OCI-M2 (cell line): ENCODE measurements at regions not wholly inside any gene's neighbourhood (a gene's known extent, or its start where the extent isn't known, plus 50 kb on each side); places are given as distances from the start of the nearest gene placed in this dataset.
"Not testable (repeated sequence)": the region's sequence is repeated elsewhere in the genome, so short reads cannot be mapped to it uniquely, and the experiment has no call there.

Experiments used
- DNase-seq: peaks from one replicate; lab custom pipeline; 2025; ENCODE audit not compliant: unreplicated experiment; lab: John Stamatoyannopoulos, UW

DNA sequence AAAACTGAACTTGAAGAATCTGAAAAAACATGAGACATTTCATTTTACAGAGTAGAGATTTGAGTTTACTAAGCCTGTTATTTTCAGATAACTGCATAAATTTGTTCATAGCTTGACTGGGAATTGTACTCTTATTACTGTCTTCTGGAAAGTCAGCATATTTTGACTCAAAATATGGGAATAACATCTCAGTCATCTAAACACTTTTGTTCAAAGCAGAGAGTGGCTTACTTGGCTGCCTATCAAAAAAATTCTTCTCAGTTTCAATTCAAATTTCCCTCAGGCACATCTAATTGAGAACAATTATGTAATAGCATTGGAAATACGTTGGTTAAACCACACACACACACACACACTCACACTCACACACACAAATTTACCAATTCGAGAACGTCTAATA is 384.6 kb downstream of the ARL4A start:
- DNase-seq, result no peak

DNA sequence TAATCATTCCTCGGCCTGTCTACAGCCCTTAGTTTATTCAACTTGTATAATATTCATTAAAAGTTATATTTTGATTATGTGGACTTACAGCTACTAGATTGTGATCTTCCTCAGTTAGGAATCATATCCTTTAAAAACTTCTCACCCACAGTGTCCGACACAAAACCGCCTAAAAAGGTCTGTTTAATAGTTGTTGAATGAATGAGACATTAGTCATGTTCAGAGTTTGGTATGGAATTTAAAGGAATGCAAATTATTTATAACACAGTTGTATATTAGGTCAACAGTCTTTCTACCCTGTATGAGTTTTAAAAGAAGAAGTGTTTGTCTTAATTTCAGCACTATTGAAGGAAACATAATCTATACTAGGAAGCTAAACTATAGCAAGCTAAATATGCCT is 390.0 kb downstream of the ARL4A start:
- no peak for DNase-seq

DNA sequence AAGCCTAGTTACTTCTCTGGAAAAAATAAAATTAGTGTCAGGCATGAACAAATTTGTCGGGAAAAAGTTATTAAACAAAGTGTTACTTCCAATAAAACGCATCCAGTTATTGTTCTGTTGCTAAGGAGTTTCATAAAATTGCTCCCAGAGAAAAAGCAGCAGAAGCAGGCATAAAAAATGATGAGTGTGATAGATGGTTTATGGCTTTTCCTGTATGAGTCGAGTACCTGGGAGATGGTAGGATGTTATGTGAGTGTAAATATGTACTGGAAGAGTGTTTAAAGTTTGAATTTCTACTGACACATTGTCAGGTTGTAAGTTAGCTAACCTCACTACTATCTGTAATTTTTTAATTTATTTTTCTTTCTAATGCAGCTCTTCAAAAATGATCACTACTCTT is 390.7 kb downstream of the ARL4A start:
- DNase-seq, result no peak

DNA sequence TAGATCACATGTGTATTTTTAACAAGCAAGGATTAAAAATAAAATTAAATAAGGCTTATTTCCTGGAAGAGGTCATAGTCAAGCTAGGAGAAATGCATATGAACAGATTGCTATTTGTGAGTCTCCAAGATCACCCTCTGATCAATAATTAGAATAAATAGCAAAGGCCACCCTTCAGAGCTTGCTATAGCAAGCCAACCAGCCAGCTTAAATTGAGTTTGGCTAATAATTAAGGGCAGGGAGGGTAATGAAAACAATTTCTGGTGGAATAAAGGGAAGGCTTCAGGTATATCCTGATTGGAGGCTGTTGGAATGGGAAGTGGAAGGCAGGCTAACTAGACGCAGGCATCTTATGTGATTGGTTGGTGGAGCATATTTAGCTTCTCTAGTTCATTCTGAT is 403.5 kb downstream of the ARL4A start:
- DNase-seq, result no peak

DNA sequence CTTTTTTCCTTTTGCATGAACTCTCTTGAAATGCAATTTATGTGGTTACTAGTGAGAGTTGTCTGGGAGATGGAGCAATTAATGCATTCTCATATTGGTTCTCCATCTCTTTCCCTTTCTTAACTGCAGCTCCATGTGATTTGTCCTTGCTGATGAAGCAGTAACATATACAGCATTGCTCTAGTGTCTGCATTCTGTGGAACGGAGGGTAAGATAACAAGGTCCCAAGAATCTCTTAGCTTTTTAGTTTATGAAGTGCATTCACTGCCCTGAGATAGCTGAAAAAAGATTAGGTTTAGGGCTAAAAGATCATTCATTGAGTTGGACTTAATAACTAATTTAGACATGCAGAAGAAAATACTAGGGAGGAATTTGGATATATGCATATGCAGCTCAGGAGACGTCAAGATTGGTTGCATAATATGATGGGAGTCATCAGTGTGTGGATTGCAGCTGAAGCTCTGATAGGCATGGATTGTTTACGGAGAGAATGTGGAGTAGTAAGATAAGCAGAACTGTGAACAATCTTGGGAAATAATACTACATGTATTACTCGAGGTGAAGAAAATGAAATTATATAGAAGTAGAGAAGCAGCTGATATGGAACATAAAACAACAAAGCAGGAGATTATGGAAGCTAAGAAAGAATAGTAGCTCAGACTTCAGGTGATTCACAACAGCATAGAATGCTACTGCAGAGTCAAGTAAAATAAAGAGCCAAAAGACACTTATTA is 404.7 kb downstream of the ARL4A start:
- DNase-seq, result no peak

DNA sequence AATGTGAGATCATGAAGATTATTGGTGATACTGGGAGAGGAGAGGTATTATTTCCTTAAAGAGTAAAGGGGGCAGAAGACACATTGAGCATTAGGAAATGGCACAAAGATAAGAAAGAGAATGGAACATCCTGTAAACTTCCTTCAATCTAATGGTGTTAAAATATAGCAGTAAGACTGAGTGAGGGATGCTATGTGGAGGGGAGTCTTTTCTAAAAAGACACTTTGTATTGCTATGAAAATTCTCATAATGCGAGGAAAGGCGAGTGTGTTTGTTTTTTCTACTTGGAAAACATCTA is 405.2 kb downstream of the ARL4A start:
- DNase-seq, result no peak

DNA sequence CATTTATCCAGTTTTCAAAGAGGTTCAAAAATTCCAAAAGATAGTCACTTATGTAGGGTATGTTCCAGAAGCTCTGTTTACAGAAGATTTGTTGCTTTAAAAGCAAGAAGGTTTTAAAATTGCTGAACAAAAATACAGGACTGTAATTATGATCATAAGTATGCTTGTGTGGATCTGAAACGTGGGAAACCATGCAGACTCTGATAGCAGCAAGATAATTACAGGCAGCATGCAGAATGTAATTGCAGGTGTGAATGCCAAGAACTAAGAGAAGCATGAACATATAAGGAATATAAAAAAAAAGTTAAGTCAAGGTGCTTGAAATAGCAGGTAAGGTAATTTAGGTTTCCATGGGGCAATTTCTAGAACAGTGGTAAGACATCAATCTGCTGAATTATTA is 405.7 kb downstream of the ARL4A start:
- DNase-seq, result no peak

DNA sequence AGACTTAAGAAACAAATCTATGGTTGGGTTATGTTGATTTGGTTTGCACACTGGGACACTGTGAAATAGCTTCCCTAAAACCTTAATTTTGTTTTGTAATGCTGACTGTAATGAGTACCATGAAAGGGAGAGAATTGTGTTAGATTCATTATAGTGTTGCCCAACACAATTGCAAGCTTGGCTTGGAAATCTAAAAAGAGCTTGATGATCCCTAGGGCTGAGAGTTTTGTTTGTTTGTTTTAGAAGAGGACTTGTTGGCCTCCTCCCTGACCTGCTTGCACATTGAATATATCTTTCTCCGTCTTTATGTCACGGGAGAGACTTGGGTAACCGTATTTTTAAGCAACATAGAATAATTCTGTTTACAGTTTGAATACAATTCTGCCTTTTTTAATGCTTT is 410.1 kb downstream of the ARL4A start:
- DNase-seq, result no peak

DNA sequence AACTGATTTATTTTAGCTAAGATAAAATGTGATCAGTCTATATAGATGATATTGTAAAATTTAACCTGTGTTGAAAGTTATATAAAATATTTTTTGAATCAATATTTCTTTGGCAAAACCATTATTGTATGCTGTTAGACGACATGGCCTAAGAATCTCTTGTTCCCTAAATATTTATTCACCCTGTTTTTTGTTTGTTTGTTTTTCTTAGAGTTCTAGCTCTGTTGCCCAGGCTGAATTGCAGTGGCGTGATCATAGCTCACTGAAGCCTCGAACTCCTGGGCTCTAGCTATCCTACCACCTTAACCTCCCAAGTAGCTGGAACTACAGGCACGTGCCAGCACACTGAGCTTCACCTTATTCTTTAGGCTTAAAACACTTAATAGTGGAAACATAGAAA is 410.7 kb downstream of the ARL4A start:
- DNase-seq, result no peak

DNA sequence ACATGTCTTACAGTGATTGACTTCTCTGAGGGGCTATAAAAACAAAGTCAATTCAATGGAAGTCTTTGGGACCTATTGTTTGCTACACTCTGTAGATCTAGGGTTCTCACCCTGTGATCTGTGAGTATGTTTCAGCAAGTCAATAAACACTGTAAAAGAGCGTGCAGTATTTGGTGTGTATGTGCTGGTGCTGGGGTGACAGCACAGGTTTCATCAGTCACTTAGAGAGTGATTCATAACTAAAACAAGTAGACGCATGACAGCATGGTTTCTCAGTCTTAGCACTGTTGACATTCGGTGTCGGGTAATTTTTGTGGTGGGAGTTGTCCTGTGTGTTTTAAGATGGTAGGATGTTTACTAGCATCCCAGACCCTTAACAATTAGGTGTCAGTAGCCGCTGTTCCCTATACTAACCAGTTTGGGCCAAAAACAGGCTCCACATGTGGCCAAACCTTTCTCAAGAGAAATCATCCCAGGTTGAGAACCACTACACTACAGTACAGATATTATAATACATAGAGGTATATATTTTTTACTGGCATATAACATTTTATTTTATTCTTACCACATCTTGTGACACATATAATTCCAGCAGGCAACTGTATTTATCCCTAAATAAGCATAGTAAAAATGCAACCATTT is 411.8 kb downstream of the ARL4A start:
- no peak for DNase-seq

DNA sequence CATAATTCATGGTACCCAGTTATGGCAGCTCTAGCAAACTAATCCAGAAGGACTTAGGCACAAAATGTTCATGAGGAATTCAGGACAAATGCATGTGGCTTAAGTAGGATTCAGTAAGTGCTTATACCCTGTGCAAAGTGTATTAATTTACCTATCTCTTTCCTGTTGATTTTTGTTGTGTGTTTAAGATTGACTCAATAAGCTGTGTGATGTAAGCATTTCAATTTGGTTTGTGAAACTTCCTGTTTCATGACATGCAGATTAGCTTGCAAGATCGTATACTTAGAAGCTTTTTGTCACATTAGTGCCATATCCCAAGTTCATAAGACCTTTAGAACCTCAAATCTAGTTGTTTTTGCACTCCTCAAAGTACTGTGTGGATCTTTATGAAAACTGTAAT is 416.7 kb downstream of the ARL4A start:
- no peak for DNase-seq

DNA sequence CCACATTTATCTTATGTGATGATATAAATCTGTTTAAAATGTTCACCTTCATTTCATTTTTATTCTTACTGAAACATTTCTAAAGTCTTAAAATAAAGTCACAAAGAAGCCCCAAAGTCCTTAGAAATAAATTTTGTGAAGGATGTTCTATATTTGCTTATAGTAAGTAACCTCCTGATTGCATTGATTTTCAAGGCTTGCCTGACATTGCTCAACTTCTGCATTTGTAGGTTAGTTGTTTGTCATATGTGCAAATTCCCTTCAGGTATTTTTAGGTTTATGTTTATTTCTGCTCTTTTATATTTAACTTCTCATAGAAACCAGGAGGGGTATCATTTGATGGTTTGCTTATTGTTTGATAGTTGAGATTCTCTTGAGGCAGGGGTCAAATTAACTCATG is 417.8 kb downstream of the ARL4A start:
- no peak for DNase-seq

DNA sequence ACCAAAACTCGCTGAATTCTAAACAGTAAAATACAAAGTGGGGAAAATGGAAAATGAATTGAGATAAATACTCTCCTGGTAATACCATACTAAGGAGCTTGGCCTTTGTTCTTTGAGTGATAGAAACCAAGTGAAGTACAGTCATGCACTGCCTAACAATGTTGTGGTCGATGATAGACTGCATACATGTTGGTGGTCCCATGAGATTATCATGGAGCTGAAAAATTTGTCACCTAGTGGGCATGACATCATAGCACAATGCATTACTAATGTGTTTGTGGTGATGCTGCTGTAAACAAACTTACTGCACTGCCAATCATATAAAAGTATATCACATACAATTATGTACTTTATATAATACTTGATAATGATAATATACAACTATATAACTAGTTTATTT is 419.1 kb downstream of the ARL4A start:
- DNase-seq, result no peak

DNA sequence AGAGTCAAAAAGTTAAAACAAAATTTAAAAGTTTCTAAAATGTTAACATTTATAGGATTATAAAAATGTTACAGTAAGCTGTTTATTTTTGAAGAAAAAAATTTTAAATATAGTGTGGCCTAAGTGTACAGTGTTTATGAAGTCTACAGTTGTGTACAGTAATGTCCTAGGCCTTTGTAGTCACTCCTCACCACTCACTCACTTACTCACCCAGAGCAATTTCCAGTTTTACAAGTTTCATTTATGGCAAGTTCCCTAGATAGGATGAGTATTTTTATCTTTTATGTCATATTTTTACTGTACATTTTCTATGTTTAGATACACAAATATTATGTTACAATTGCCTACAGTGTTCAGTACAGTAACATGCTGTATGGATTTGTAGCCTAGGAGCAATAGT is 419.9 kb downstream of the ARL4A start:
- DNase-seq, result no peak

DNA sequence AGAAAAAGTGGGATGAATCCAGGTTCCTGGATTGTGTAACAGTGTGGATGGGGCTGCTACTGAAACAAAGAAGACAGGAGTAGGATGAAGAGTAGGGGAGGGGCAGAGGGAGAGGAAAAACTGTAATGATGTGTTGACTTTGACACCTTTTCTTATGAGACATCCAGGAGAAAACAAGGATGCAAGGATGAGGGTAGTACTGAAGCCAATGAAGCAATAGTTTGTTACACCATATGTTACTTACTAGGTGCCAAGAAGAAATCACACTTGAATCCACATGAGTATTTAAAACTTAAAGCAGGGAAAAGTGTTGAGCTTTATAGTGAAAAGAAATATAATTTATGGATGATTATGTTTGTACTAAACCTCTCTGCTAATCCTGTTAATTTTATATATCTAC is 420.6 kb downstream of the ARL4A start:
- DNase-seq, result no peak

DNA sequence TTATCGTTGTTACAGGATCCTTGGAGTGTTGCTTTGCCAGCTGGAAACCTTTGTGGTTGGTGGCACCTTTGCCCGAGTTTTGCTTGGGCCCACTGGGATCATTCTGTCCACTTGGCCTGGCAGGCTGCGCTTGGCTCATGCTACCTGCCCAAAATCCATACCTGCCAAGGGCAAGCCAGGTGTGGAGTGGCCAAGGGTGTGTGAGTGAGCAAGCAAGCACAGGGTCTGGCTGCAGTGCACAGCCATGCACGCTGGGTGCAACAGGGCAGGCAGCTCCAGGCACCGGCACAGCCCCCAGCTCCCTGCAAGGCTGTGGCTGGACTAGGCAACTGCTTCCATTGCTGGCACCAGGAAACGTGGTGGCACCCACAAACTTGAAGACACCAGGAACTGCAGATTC is 421.8 kb downstream of the ARL4A start:
- DNase-seq, result no peak

DNA sequence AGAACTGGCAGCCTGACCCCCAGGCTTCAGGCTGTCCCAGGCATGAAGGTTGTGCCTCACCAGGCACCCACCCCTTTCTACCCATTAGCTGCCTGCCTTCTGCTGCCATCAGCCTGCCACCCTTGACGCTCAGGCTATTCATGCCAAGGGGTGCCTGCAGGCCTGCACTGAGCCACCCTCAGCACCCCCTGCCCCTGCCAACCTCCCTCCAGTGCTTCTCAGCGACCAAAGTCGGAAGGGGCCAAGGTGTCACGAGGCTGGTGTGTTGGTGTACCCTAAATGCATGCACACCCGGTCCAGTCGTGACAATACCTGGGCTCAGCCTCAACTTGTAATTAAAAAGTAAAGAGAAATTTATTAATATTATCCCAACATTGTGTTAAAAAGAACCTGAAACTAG is 422.7 kb downstream of the ARL4A start:
- no peak for DNase-seq

DNA sequence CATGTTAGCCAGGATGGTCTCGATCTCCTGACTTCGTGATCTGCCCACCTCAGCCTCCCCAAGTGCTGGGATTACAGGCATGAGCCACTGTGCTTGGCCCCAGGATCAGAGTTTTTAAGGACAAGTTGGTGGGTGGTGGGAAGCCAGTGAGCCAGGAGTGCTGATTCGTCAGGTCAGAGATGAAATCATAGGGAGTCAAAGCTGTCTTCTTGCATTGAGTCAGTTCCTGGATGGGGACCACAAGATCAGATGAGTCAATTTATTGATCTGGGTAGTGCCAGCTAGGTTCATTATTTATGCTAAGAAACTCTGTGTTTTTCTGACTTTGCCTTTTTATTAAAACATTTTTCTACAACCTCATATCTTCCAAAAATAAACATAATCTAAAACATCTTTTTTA is 423.8 kb downstream of the ARL4A start:
- no peak for DNase-seq

DNA sequence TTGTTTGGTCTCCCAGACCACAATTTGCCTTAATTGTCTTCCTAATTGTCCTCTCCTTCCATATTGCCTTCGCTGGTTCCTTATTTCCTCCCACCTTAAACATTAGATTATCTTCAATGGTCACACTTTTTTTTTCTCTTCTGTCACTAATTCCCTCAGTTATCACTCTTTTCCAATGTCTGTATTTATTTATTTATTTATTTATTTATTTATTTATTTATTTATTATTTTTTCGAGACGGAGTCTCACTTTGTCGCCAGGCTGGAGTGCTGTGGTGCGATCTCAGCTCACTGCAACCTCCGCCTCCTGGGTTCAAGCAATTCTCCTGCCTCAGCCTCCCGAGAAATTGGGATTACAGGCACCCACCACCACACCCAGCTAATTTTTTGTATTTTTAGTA is 426.8 kb downstream of the ARL4A start:
- DNase-seq, result not testable (repeated sequence)

DNA sequence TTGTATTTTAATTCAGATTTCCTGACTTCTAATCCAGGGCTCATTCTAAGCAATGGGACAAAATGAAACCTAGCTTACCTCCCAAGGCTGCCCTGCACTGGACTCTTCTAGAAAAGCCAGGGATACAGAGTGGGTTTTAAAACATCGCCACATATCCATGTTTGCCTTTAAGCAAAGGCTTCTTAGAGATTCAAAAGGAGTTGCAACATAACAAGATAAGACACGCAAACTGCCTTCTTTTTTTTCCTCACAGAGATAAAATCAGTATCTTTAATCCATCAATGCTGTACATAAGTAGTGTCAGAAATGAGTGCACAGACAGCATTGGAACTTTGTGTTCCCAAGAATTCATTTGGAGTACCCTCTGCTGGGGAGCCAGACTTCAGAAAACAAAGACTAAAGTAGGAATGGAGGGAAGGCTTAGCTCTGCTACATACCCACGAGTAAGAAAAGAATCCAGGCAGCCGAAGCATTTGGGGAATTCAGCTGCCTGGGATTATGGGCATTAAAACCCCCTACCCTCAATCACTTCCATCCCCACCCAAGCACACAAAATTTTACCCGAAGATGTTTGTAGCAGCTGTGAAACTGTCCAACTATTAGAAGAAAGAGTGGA is 427.8 kb downstream of the ARL4A start:
- DNase-seq, result no peak

DNA sequence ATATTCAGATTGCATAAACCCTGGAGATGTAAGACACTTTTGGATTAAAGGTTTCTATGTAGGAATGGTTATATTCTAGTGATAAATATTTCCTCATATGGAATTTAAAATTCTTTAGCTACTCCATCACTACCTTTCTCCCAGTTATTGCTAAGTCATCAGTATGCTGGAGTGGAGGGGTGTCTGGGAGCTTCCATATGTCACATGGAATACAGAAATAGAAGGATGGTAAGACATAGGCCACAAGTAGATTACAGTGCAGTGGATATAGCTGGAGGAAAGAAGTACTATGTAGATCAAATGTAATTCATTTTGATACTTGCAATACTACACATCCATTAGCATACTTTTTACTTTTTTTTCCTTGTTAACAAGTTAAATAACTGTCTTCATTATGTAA is 428.4 kb downstream of the ARL4A start:
- no peak for DNase-seq

DNA sequence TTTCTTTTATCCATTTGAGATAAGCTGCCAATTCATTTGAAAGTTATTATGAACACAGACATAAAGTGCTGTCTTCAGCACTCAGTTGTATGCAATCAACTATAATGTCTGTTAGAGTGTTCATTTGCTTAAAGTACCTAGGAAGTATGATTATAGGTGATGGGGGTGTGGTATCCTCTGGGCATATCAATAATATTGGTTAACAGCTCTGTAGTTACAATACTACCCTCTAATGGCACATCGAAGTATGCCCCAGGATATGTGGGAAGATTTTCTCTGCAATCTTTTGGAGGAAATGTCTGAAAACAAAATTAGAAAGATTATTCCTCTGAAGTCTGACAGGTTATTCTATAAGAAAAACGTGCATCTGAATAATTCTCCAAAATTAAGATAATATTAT is 429.7 kb downstream of the ARL4A start:
- no peak for DNase-seq

DNA sequence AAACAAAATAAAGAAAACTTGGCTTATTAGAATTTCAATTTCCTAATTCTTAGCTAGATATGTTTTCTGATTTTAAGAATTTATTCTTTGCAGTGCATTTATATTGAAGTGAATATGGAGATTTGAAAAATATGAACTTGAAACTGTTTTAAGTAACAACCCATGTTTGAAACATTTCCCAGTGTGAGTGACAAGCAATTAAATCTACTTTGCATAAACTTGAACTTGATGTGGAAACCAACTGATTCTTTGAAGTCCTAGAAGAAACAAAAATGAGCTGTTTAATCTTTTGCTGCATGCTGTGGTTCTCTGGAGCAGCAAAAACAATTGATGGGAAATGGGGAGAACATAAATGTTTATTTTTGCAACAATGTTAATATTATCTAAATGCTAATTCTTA is 430.2 kb downstream of the ARL4A start:
- DNase-seq, result no peak
